SK-N-SH treated with all-trans-retinoic acid at 6 μM for 48 hours (cell line): ENCODE measurements at regions not wholly inside any gene's neighbourhood (a gene's known extent, or its start where the extent isn't known, plus 50 kb on each side); places are given as distances from the start of the nearest gene placed in this dataset.

Experiments used
- ATAC-seq: fragments of 200-7000 bp; cut with Tn5 transposase; 3 replicates; pipeline ENCODE4 v1.9.1; 2020; ENCODE audit warnings: mild to moderate bottlenecking, moderate library complexity
- ARNTL ChIP-seq: fragments of 450-650 bp; formaldehyde crosslinking; IDR thresholded peaks from 2 replicates; pipeline ENCODE4 v1.5.0; 2020; ENCODE audit warnings: low read depth, mild to moderate bottlenecking, moderate library complexity, borderline replicate concordance
- BACH2 ChIP-seq: fragments of 250-450 bp; sonication (Bioruptor Pico); IDR thresholded peaks from 2 replicates; pipeline ENCODE4 v1.9.0; 2021; ENCODE audit warnings: mild to moderate bottlenecking, borderline replicate concordance
- CREB5 ChIP-seq: fragments of 250-450 bp; sonication (Bioruptor Pico); IDR thresholded peaks from 2 replicates; pipeline ENCODE4 v1.5.1; 2020; ENCODE audit warnings: low read depth, mild to moderate bottlenecking, moderate library complexity
- CSDC2 ChIP-seq: fragments of 250-450 bp; sonication (Bioruptor Pico); IDR thresholded peaks from 2 replicates; pipeline ENCODE4 v1.5.0; 2020; ENCODE audit warnings: mild to moderate bottlenecking, moderate library complexity
- CSRNP3 ChIP-seq: fragments of 250-450 bp; sonication (Bioruptor Pico); IDR thresholded peaks from 2 replicates; pipeline ENCODE4 v1.5.1; 2021; ENCODE audit warnings: mild to moderate bottlenecking, moderate library complexity
- ESRRG ChIP-seq: fragments of 250-450 bp; sonication (Bioruptor Pico); IDR thresholded peaks from 2 replicates; pipeline ENCODE4 v1.6.1; 2021; ENCODE audit warnings: mild to moderate bottlenecking
- GLIS3 ChIP-seq: fragments of 250-450 bp; sonication (Bioruptor Pico); IDR thresholded peaks from 2 replicates; pipeline ENCODE4 v1.5.0; 2020; ENCODE audit warnings: mild to moderate bottlenecking, moderate library complexity
- ISL1 ChIP-seq: fragments of 250-450 bp; sonication (Bioruptor Pico); IDR thresholded peaks from 2 replicates; pipeline ENCODE4 v2.1.2; 2022; ENCODE audit warnings: mild to moderate bottlenecking, moderate library complexity
- OSR1 ChIP-seq: fragments of 250-450 bp; sonication (Bioruptor Pico); IDR thresholded peaks from 2 replicates; pipeline ENCODE4 v1.8.0; 2022; ENCODE audit warnings: moderate library complexity, mild to moderate bottlenecking, inconsistent platforms
- PATZ1 ChIP-seq: fragments of 250-450 bp; sonication (Bioruptor Pico); IDR thresholded peaks from 2 replicates; pipeline ENCODE4 v1.8.0; 2020; ENCODE audit warnings: mild to moderate bottlenecking, moderate library complexity, borderline replicate concordance
- PPARA ChIP-seq: fragments of 250-450 bp; sonication (Bioruptor Pico); IDR thresholded peaks from 2 replicates; pipeline ENCODE4 v1.5.0; 2020; ENCODE audit warnings: mild to moderate bottlenecking, borderline replicate concordance
- RARB ChIP-seq: fragments of 250-450 bp; sonication (Bioruptor Pico); IDR thresholded peaks from 2 replicates; pipeline ENCODE4 v1.8.0; 2021; ENCODE audit warnings: mild to moderate bottlenecking, moderate library complexity
- TCF4 ChIP-seq: fragments of 250-450 bp; sonication (Bioruptor Pico); IDR thresholded peaks from 2 replicates; pipeline ENCODE4 v1.8.0; 2021; ENCODE audit warnings: mild to moderate bottlenecking, moderate library complexity, borderline replicate concordance
- TOX ChIP-seq: fragments of 250-450 bp; sonication (Bioruptor Pico); IDR thresholded peaks from 2 replicates; pipeline ENCODE4 v1.8.0; 2021; ENCODE audit warnings: mild to moderate bottlenecking, moderate library complexity, borderline replicate concordance
- TSHZ2 ChIP-seq: fragments of 250-450 bp; sonication (Bioruptor Pico); IDR thresholded peaks from 2 replicates; pipeline ENCODE4 v1.5.0; 2020; ENCODE audit warnings: mild to moderate bottlenecking, moderate library complexity
- ZNF565 ChIP-seq: fragments of 450-650 bp; formaldehyde crosslinking; conservative IDR thresholded peaks from 2 replicates; pipeline ENCODE4 v1.5.0; 2020; ENCODE audit warnings: low read depth, mild to moderate bottlenecking, moderate library complexity
- ZNF70 ChIP-seq: fragments of 450-650 bp; formaldehyde crosslinking; IDR thresholded peaks from 2 replicates; pipeline ENCODE4 v1.5.0; 2020; ENCODE audit warnings: mild to moderate bottlenecking, moderate library complexity
- ZNF8 ChIP-seq: fragments of 450-650 bp; formaldehyde crosslinking; IDR thresholded peaks from 2 replicates; pipeline ENCODE4 v1.5.0; 2020; ENCODE audit warnings: mild to moderate bottlenecking, moderate library complexity

DNA sequence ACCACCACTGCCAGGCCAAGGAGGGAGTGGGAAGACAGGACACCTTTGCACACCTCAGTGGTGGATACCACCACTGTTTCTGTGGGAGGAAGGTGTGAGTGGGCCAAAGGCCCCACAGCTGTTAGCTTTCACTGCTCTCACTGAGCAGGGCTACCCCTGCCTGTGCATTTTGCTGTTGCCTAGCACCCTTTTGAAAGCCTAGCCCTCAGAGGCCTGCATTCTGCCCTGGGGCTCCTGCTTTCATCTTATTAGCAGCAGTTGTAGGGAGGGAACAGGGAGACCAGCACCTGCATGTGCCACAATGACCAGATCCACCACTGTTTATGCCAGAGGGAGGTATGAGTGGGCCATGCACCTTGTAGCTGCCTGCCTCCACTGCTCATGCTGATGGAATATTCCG lies 110.9 kb upstream of the C21orf91 start:
- ATAC-seq, result no peak

DNA sequence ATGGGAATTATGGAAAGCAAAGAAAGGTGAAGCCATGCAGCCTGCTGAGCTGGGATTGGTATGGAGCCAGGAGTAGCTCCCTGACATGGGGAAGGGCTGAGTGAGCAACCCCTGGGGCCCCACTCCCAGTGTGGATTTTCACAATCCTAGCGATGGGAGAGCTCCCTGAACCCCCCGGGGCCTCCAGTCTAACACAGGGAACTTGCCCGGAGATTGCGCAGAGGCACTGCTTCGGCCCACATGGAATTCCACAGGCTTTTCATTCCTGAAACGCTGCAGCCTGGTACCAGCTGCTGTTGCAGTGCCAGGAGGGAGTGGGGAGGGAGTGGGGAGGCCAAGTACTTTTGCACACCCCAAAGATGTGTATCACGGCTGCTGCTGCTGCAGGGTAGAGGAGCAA lies 110.4 kb upstream of the C21orf91 start:
- TF ChIP-seq ESRRG (CRISPR knock-in tag) (no peak), ZNF8 (CRISPR knock-in tag) (no peak), CSDC2 (CRISPR knock-in tag) (no peak), CREB5 (CRISPR knock-in tag) (no peak)
- TF ChIP-seq, all 23 proteins: peak for 0
- no peak for ATAC-seq

More for the DNA sequence above, 110.9 kb upstream of the C21orf91 start:
- TF ChIP-seq ARNTL (CRISPR knock-in tag) (no peak), TSHZ2 (no peak), PATZ1 (no peak), PPARA (CRISPR knock-in tag) (no peak), ZNF565 (CRISPR knock-in tag) (no peak)

DNA sequence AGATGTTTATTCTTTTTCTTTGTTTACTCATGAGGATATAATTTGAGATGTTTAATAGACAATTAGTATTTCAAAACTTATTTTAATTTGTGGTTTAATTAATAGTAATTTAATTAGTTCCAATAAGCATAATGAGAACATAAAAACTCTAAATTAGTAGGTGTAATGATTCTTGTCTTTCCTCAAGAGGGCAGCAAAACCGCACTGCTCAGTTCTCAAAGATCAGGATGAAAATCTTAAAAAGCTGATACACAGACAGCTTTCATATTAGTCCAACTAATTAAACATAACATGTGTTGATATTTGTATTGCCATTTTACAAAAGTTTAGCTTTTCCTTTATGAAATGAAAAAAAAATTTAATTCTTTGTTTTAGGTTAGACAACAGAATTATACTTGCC lies 106.7 kb upstream of the C21orf91 start:
- no peak for ATAC-seq
- no peak for TF ChIP-seq ZNF8 (CRISPR knock-in tag)
- TF ChIP-seq ESRRG (CRISPR knock-in tag), result no peak
- TF ChIP-seq ISL1 (CRISPR knock-in tag), result no peak
- no peak for TF ChIP-seq OSR1
- no peak for TF ChIP-seq PPARA (CRISPR knock-in tag)
- TF ChIP-seq CREB5 (CRISPR knock-in tag), result no peak
- TF ChIP-seq PATZ1, result no peak
- no peak for TF ChIP-seq TOX
- TF ChIP-seq CSDC2 (CRISPR knock-in tag), result no peak

- ATAC-seq, result peak; percentile 99
- TF ChIP-seq ISL1 (CRISPR knock-in tag) (no peak), ZNF70 (CRISPR knock-in tag) (no peak), CSDC2 (CRISPR knock-in tag) (no peak), TCF4 (no peak), ARNTL (CRISPR knock-in tag) (no peak), BACH2 (CRISPR knock-in tag) (no peak), PATZ1 (no peak), PPARA (CRISPR knock-in tag) (no peak), GLIS3 (CRISPR knock-in tag) (no peak), ZNF565 (CRISPR knock-in tag) (no peak), RARB (CRISPR knock-in tag) (no peak), ZNF8 (CRISPR knock-in tag) (no peak), CSRNP3 (CRISPR knock-in tag) (no peak), TSHZ2 (no peak), TOX (no peak)
Measured at GRCh38 chr21:17925000-17925610, 105.9 kb upstream of the C21orf91 start.
